DND-41 (cell line): ENCODE measurements at regions not wholly inside any gene's neighbourhood (a gene's known extent, or its start where the extent isn't known, plus 50 kb on each side); places are given as distances from the start of the nearest gene placed in this dataset.

Experiments
- ATAC-seq: fragments of 200-7000 bp; cut with Tn5 transposase; 3 replicates; pipeline ENCODE4 v1.9.1; 2021; ENCODE audit warnings: low read depth; ENCODE audit not compliant: insufficient read depth
- DNase-seq: peaks from one replicate; pipeline ENCODE4 v3.0.0-alpha.2; 2020
- H2AFZ ChIP-seq: 2 replicates; pipeline ENCODE4 v1.6.0; 2012; ENCODE audit warnings: low read depth, low read length
- H3K27ac ChIP-seq: 2 replicates; pipeline ENCODE4 v1.5.1; 2012; ENCODE audit warnings: low read length, inconsistent platforms
- H3K27me3 ChIP-seq: fragments of 200-600 bp; sonication (generic); 2 replicates; pipeline ENCODE4 v1.6.0; 2012; ENCODE audit warnings: low read length, mild to moderate bottlenecking, inconsistent platforms; ENCODE audit not compliant: insufficient read depth, poor library complexity
- H3K36me3 ChIP-seq: 2 replicates; pipeline ENCODE4 v1.5.1; 2012; ENCODE audit warnings: low read length, inconsistent platforms; ENCODE audit not compliant: insufficient read depth
- H3K4me1 ChIP-seq: 2 replicates; pipeline ENCODE4 v1.5.1; 2012; ENCODE audit warnings: mild to moderate bottlenecking, low read length; ENCODE audit not compliant: insufficient read depth
- H3K4me2 ChIP-seq: 2 replicates; pipeline ENCODE4 v1.6.0; 2012; ENCODE audit warnings: mild to moderate bottlenecking, moderate library complexity, low read length, inconsistent platforms; ENCODE audit not compliant: insufficient read depth
- H3K4me3 ChIP-seq, 2 experiments: fragments of 200-600 bp in 1 of 2; shearing (Covaris generic) in 1 of 2; 2 replicates each; pipeline ENCODE4 v1.5.1; 2012 to 2016; ENCODE audit warnings: inconsistent platforms in 2 of 2, low read length in 2 of 2, mild to moderate bottlenecking in 2 of 2, low read depth in 1 of 2, moderate library complexity in 1 of 2
- H3K79me2 ChIP-seq: 2 replicates; pipeline ENCODE4 v1.6.0; 2012; ENCODE audit warnings: low read length, inconsistent platforms; ENCODE audit not compliant: insufficient read depth
- H3K9ac ChIP-seq: 2 replicates; pipeline ENCODE4 v1.6.0; 2012; ENCODE audit warnings: low read depth, mild to moderate bottlenecking, inconsistent platforms, low read length, moderate library complexity
- H3K9me3 ChIP-seq: 2 replicates; pipeline ENCODE4 v1.5.1; 2012; ENCODE audit warnings: low read length, moderate library complexity, mild to moderate bottlenecking, inconsistent platforms; ENCODE audit not compliant: insufficient read depth, severe bottlenecking
- H4K20me1 ChIP-seq: 2 replicates; pipeline ENCODE4 v1.6.0; 2012; ENCODE audit warnings: low read length; ENCODE audit not compliant: insufficient read depth
- EZH2 ChIP-seq: IDR thresholded peaks from 3 replicates; pipeline ENCODE4 v1.6.1; 2012; ENCODE audit warnings: borderline replicate concordance, low read depth, mild to moderate bottlenecking, moderate library complexity, low read length, inconsistent platforms; ENCODE audit not compliant: severe bottlenecking
- TF ChIP-seq, protein P1 (sequence below): IDR thresholded peaks from 2 replicates; pipeline ENCODE4 v1.5.1; 2012; ENCODE audit warnings: borderline replicate concordance, low read length, moderate library complexity, mild to moderate bottlenecking; ENCODE audit not compliant: poor library complexity, severe bottlenecking; ENCODE audit errors: extremely low read depth

GRCh38 chr6:141561154-141561553, 571.6 kb upstream of the GJE1 start:
- Histone ChIP-seq H3K9me3 (no peaks in the 10 kb centered on the region), H3K4me1 (peaks cover 13% of the 10 kb centered on the region), H3K79me2 (no peaks in the 10 kb centered on the region), H4K20me1 (no peaks in the 10 kb centered on the region), H3K4me3 (no peak overlapping the region), H3K9ac (no peak overlapping the region), H3K36me3 (no peaks in the 10 kb centered on the region), H3K27me3 (no peaks in the 10 kb centered on the region), H3K27ac (no peak overlapping the region), H3K4me2 (no peak overlapping the region), H2AFZ (no peak overlapping the region)
- no peak for DNase-seq
- ATAC-seq: no peak
- TF ChIP-seq EZH2: no peak
- TF ChIP-seq, protein P1, sequence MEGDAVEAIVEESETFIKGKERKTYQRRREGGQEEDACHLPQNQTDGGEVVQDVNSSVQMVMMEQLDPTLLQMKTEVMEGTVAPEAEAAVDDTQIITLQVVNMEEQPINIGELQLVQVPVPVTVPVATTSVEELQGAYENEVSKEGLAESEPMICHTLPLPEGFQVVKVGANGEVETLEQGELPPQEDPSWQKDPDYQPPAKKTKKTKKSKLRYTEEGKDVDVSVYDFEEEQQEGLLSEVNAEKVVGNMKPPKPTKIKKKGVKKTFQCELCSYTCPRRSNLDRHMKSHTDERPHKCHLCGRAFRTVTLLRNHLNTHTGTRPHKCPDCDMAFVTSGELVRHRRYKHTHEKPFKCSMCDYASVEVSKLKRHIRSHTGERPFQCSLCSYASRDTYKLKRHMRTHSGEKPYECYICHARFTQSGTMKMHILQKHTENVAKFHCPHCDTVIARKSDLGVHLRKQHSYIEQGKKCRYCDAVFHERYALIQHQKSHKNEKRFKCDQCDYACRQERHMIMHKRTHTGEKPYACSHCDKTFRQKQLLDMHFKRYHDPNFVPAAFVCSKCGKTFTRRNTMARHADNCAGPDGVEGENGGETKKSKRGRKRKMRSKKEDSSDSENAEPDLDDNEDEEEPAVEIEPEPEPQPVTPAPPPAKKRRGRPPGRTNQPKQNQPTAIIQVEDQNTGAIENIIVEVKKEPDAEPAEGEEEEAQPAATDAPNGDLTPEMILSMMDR: no peak

- H3K4me2 ChIP-seq: no peak overlapping the region
- H3K79me2 ChIP-seq: no peaks in the 10 kb centered on the region
- no peaks in the 10 kb centered on the region for H3K9me3 ChIP-seq
- no peak overlapping the region for H2AFZ ChIP-seq
- H3K36me3 ChIP-seq: no peaks in the 10 kb centered on the region
- no peak overlapping the region for H3K4me3 ChIP-seq
- H3K4me1 ChIP-seq: no peaks in the 10 kb centered on the region
- no peak for DNase-seq
- H4K20me1 ChIP-seq: no peaks in the 10 kb centered on the region
- no peaks in the 10 kb centered on the region for H3K27me3 ChIP-seq
- no peak overlapping the region for H3K27ac ChIP-seq
- no peak for ATAC-seq
- H3K9ac ChIP-seq: no peak overlapping the region
- no peak for TF ChIP-seq EZH2
- TF ChIP-seq, protein P1: no peak
Measured at GRCh38 chr6:141552463-141552862, 580.3 kb upstream of the GJE1 start.

DNA sequence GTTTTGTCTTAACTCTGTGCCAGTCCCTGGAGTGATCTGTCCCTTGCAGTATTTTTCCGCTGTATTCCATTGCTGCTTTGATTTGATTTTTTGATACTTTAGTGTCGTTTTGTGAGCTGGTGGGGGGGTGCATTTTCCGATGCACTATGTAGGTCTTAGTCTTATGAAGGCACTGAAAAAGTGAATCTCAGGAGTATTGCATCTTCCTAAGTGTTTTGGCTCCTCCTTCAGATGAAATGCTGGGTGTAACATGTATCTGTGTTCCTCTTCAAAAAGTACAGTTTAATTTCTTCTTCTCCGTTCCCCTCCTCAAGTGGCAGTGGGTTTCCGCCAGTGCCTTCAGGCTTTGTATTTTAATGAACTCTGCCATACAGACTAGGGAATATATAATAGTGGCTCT, 580.7 kb upstream of the GJE1 start:
- DNase-seq (no peak), ATAC-seq (no peak)
- no peaks in the 10 kb centered on the region for H3K27me3 ChIP-seq
- TF ChIP-seq, protein P1: no peak
- no peak for TF ChIP-seq EZH2
- H3K4me2 ChIP-seq: no peak overlapping the region
- no peaks in the 10 kb centered on the region for H3K79me2 ChIP-seq
- no peaks in the 10 kb centered on the region for H3K4me1 ChIP-seq
- no peak overlapping the region for H3K4me3 ChIP-seq
- H3K36me3 ChIP-seq: no peaks in the 10 kb centered on the region
- H4K20me1 ChIP-seq: no peaks in the 10 kb centered on the region
- H3K9me3 ChIP-seq: no peaks in the 10 kb centered on the region
- H3K9ac ChIP-seq: no peak overlapping the region
- no peak overlapping the region for H3K27ac ChIP-seq
- H2AFZ ChIP-seq: no peak overlapping the region

DNA sequence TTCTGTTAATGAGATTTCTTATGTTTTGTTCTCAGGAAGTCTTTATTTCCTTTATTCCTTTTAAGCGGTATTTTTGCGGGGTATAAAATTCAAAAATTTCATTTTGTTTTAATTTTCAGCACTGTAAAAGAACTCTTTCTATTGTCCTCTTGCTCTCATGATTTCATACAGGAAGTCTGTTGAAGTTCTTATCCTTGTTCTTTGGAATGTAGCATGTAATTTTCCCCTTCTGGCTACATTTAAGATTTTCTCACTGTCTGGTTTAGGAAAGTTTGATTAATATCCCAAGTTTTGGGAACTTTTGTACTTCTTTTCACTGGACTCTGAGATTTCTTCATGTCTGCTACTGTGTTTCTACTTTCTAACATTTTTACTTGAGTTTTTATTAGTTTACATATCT, 581.4 kb upstream of the GJE1 start:
- no peaks in the 10 kb centered on the region for H3K36me3 ChIP-seq
- H3K9me3 ChIP-seq: no peaks in the 10 kb centered on the region
- no peaks in the 10 kb centered on the region for H4K20me1 ChIP-seq
- H3K79me2 ChIP-seq: no peaks in the 10 kb centered on the region
- H3K27me3 ChIP-seq: no peaks in the 10 kb centered on the region
- H2AFZ ChIP-seq: no peak overlapping the region
- H3K4me1 ChIP-seq: no peaks in the 10 kb centered on the region
- H3K9ac ChIP-seq: no peak overlapping the region
- no peak overlapping the region for H3K4me3 ChIP-seq
- DNase-seq (no peak), ATAC-seq (no peak)
- no peak overlapping the region for H3K4me2 ChIP-seq
- H3K27ac ChIP-seq: no peak overlapping the region
- TF ChIP-seq, protein P1: no peak
